GM21390 (cell line): ENCODE measurements at regions not wholly inside any gene's neighbourhood (a gene's known extent, or its start where the extent isn't known, plus 50 kb on each side); places are given as distances from the start of the nearest gene placed in this dataset.
"Not testable (repeated sequence)": the region's sequence is repeated elsewhere in the genome, so short reads cannot be mapped to it uniquely, and the experiment has no call there.

Source experiments
- ATAC-seq: cut with Tn5 transposase; IDR thresholded peaks from one replicate; pipeline ENCODE4 v1.9.1; 2021; ENCODE audit not compliant: unreplicated experiment

DNA sequence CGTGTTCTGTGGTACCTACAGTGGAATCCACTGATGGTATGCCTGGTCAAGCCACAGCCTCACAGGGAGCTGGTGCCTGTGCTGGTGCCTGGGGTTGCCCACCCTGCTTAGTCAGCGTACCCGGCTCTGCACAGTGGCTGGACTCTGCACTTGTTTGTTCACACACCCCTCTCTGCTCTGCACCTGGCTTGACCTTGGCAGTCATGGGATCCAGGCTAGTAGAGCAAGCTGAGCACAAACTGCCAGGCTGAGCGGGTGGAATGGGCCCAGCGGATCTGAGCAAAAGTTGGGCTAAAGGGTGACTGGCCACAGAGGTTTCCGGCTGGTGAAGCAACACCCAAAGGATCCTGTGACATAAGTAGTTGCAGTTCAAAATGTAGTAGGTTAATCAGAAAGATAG lies 163.5 kb downstream of the CDH19 start:
- ATAC-seq, result no peak

DNA sequence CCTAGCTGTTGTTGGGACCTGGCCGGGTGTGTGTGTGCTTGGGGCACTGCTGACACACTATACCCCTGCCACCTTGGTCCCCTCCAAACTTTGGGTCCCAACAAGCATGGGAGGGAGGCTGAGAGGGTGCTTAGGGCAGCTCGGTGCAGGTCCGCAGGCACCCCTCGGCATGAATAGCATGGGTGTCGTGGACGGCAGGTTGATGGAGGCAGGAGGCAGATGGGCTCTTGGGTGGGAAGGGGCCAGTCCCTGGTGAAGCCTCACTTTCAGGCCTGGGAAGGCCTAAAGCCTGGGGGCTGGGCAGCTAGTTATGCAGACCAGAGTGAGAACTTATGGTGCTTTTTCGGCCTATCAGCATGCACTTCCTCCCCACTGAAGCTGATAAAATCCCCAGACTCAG lies 164.2 kb downstream of the CDH19 start:
- no peak for ATAC-seq

DNA sequence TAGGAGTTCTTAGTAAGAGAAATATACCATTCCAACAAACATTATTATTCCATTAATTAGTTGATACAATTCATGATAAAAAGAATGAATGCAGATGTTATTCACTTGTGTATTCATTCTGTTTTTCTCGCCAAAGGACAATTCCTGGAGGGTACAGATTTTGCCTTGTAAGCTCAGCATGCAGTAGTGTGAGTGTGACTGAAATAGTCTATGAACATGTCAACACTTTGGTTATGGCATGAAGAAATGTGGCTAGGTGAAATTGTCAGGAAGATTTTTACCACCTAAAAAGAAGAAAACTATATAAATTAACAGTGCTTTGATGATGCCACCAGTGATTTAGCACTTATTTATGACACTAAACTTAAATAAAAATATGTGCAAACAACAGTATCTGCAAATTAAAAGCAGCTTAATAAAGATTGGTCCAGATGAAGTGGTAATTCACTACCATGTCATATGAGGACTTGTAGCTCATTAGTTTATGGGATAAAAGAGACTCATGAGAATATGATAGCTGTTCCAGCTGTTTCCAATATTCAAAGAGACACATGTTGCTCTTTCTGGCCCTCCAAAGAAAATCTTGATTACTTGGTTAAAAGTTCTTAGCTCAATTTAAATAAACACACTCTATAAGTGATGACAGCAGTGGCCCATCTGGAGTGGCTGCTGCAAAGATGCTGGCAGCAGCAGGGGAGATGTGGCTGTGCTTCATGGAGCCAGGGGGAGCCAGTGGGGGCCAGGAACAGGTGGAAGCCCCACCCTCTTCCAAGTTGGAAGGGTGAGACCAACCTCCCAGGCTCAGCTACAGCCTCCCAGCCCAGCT lies 165.0 kb downstream of the CDH19 start:
- no peak for ATAC-seq

DNA sequence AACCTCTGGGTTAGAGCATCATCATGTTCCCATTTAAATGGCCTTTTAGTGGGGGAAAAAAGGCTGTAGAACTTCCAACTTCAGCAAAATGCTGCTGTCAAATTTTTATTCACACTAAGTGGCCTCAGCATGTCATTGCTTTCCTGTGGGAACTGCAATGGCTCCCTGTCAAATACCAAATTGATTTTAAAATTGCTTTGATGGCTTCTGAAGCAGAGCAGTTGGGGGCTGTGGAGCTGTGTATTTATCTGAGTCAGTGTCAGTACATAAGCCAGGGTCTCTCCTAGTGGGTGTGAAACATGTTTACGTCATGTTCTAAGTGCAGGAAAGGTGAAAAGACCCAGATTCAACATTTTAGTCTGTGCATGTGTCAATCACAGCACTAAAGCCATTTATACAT lies 171.3 kb downstream of the CDH19 start:
- no peak for ATAC-seq

DNA sequence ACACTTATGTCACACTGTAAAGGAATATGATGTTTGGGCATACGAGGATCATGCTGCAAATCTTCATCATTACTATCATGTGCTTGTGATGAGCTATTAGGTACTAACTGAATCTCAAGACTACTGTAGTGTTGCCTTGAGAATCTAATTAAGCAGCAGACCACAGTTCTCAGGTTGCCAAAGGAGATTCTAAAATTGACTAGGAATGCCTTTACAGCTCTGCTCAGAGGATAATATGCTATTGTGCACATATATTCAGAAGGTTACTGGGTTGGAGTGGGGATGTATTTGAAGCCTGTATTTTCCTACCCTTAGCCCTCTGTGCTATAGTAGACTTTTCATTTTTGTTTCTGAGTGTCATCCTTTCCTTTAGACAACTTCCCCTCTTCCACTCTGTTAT lies 175.1 kb downstream of the CDH19 start:
- no peak for ATAC-seq

DNA sequence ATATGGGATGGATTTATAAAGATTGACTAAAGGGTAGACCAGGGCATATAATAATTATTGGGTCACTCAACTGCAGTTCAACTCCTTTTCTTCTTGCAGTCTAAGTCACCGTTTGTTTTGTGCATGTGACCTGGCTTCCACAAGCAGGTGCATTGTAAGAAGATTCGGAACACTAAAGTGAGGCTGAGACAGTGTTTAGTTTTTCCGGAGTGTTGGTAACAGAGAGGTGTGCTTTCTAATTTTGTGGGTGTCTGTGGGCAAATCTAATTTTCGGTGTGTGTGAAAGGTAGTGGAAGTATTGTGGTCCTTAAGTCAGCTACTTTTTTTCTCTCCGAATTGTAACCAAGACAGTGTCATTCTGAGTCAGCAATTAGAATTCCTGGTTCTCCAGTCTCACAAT lies 184.5 kb downstream of the CDH19 start:
- no peak for ATAC-seq

DNA sequence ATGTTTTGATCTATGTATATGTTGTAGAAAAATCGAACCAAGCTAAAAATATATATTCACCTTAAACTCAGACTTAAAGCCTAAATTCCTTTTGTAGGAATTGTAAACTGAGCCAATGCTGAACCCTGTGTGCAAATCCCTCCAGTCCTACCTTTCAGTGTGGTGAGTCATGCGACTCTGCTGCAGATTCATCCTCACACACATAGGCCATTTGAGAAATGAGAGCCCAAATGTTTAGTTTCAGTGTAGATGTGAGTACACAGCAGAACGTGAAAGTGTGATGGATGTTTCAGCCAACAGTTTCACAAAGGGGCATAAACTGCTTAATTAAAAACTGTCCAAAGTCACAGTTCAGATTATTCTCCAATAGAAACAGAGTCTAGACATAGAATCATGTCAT lies 193.2 kb downstream of the CDH19 start:
- no peak for ATAC-seq

DNA sequence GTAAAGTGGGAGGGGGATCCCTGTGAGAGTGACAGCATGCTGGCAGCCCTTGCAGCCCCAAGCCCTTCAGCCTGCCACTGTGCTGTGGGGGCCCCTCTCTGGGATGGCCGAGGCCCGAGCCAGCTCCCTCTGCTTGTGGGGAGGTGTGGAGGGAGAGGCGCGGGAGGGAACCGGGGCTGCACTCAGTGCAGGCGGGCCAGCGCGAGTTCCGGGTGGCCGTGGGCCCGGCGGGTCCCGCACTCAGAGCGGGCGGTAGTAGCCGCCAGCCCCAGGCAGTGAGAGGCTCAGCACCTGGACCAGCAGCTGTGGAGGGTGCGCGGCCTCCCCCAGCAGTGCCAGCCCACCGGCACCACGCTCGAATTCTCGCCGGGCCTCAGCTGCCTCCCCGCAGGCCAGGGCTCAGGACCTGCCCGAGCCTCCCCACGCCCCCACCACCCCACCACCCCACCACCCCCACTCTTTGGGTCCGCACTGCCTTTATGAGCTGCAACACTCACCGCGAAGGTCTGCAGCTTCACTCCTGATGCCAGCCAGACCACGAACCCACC lies 208.1 kb downstream of the CDH19 start:
- ATAC-seq, result no peak

DNA sequence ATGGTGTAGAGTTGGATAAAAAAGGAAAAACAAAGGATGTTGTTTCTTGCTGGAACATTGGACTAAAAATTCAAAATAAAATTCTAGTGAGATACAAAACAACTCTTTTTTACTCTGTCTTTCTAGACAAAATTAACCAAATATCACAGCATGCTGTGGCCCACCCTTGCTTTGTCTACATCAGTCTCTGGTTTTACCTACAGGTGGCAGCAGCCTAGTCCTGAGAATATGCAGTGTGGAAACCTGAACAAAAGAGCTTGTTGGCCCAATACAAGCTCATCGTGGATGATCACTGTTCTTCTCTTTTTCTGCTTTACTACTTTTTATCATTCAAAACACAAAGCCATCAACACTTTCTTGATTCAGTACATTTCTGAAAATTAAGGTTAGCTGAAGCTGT lies 210.4 kb downstream of the CDH19 start:
- ATAC-seq, result no peak

DNA sequence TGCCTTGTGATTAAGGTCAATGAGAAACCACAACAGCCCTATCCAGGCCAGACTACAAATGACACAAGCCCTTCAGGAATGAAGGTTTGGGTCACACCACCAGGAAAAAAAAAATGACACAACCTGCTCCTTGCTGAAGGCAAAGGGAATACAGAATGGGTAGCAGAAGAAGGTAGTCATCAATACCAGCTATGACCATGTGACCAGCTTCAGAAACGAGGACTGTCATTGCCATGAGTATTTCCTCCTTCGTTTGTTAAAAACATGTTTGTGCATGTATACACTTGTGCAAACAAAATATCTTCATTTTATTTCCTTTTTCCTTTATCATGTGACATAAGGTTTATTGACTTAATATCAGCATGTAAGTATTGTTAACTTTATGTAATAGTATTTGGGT lies 226.6 kb downstream of the CDH19 start:
- no peak for ATAC-seq

DNA sequence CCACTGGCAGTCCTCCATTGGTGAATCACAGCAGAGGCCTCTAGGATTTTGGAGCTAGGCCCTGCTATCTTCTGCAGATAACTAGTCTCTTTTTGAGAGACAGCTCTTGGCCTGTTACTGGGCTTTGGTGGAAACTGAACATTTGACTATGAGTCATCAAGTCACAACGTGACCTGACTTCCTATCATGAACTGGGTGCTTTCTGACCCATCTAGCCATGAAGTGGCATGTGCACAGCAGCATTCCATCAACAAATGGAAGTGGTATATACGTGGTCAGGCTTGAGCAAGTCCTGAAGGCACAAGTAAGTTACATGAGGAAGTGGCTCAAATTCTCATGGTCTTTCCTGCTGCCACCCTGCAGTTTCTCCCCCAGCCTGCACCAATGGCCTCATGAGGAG lies 228.5 kb downstream of the CDH19 start:
- not testable (repeated sequence) for ATAC-seq

DNA sequence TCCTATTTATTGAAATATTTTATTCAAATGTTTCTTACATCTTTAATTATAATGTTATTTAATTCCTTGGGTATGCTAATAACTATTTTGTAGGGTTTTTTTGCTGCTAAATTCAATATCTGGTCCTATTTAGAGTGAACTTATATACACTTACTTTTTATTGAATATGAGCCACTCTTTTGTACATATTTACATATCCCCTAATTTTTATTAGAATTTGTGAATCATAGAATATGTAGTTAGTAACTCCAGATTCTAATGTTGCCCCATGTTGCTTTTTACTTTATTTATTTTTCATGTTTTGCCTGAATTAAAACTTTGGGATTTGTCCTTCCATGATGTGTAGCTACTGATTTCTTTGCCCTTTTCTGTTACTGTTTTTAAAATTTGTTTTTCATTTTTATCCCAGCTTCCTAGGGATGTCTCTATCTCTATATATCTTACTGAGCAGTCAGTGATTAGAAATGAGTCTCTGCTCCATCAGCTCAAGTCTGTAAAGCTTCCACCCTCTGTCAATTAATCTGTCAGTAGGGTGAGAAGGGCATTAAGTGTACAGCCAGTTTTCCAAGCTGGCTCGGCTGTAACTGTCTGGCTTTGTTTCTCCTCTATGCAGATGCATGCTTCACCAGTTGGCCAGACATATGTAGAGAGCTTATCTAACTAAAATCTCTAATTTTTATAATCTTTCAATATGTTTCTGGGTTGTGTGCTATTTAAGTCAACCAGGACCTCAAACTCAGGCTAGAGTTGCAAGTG lies 256.9 kb downstream of the CDH19 start:
- ATAC-seq, result no peak

DNA sequence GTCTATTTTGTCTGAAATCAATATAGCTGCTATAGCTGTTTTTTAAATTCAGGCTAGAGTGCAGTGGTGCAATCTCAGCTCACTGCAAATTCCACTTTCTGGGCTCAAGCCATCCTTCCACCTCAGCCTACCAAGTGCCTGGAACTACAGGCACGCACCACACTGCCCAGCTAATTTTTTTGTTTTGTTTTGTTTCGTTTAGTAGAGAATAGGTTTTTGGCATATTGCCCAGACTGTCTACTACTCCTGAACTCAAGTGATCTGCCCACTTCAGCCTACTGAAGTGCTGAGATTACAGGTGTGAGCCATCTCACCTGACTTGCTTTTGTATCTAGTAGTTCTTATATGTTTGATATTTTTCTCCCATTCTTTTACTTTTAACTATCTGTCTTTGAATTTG lies 259.7 kb downstream of the CDH19 start:
- ATAC-seq, result no peak

DNA sequence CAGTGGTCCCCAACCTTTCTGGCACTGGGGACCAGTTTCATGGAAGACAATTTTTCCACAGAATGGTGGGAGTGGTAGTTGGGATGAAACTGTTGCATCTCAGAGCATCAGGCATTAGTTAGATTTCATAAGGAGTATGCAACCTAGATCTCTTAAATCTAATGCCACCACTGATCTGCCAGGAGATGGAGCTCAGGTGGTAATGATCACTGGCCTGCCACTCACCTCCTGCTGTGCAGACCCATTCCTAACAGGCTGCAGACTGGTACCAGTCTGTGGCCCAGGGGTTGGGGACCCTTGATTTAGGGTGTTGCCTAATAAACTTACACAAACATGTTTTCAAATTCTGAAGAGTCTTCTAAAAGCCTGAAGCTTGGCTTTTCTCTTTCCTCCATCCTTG lies 261.3 kb downstream of the CDH19 start:
- no peak for ATAC-seq

DNA sequence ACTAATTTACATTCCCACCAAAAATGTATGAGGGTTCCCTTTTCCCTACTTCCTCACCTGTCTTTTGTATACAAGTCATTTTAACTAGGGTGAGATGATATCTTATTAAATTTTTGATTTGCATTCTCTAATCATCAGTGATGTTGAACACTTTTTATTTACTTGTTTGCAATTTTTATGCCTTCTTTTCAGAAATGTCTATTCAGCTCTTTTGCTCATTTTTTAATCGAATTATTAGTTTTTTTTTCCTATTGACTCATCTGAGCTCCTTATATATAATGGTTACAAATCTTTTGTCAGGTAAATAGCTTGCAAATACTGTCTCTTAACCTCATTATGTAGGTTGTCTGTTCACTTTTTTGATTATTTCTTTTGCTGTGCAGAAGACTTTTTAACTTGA lies 269.4 kb downstream of the CDH19 start:
- no peak for ATAC-seq

DNA sequence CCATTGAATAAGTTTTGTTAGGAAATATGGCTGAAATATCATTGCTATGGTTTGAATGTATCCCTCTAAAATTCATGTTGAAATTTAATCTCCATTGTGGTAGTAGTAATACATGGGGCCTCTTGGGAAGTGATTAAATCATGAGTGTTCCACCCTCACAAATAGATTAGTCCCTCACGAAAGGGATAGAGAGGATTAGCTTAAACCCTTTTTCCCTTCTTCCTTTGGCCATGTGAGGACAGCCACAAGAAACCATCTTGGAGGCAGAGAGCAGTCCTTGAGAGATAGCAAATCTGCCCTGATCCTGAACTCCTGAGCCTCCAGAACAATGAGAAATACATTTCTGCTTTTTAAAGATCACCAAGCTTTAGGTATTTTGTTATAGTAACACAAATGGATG lies 274.2 kb downstream of the CDH19 start:
- no peak for ATAC-seq

DNA sequence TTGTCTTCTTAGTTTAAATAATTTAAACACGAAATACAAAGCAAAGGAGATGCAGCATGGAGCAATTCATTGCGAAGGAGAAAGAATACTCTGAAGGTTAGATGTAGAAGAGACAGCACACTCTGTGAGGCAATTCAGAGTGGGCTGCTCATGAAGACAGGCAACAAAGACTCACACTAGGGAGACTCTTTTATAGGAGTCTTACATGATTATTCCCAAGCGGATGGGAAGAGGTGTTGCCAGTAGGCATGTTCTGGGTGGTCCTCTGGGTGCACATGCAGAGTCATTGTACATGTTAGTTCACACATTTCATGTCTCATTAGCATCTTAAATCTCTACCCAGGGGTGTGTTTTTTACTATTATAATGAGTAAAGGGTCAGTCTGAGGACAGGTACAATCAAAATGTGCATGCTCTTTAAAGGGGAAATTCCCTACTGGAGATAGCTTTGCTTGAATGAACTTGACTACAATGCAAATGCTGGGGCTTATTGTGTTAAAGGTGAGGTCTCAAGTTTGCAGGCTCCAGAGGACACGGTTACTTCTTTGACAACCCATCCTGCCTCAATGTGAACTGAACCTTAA lies 275.5 kb downstream of the CDH19 start:
- no peak for ATAC-seq

DNA sequence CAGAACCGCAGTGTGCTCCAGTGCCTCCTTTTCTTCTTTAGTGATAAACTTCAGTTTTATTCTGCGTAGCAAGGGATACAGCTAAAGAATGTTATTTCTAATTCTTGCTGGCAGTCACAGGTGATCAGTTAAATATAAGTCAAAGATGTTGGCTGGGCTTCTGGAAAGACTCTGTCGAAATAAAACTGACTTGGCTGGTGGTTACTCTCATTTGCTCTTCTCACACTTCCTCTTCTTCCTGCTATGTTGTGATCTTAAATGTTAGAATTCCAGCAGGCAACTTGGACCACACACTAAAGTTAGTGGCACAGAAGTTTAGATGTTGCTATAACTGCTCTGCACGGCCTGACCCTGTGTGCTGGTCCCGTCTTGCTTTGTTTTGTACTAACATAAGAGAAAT lies 278.6 kb downstream of the CDH19 start:
- no peak for ATAC-seq

DNA sequence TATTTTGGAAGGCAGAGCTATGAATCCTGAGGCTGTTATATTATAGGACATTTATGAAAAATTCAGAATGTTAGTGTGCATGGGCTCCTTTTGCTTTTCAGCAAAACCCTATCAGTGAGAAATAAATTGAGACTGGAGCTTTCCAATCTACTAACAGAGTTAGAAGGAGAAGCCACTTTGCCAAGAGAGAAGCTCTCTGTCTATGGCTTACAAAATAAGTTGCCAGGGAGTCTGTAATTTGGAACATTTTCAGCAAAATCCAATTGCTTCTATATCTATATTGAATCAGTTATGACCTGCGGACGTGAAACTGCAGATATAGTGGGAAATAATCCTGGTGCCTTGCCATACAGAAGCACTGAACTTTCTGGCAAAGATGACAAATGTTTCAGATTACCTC lies 279.3 kb downstream of the CDH19 start:
- ATAC-seq, result no peak

DNA sequence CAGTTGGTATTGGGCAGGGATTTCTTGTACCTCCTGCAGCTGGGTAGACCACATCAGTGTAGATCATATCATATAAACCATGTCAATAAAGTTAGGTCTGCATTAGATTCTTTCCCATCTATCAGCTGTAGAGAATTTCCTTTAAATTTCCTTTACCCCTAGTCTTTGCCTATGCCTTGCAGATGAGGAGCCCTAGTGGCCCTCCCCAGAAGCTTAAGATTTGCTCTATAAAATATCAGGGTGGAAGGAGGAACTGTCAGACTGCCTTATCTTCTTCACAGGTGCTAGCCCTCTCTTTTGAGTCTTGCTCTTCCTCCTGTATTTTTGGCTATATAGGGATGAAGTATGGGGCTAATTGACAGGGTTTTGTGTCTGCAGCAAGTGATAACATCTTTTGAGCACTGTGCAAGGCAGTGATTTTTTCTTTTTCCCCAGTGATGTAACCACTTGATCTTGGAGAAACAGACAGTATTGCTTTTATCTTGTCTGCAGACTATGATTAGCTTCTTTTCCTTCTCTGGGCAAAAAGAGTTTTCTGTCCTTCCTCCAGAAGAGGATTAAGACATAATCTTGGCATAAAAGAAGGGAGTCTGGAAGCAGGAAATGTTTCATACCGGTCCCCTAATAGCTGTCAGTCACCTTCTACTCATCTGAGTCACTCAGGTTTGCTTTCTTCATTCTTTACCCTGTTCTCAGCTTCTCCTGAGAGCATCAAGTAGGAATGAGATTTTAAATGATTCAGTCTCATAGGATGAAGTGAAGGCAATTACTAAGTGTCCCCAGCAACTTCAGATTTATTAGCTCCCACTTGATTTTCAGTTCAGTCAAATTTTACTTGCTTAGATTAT lies 286.4 kb downstream of the CDH19 start:
- no peak for ATAC-seq

DNA sequence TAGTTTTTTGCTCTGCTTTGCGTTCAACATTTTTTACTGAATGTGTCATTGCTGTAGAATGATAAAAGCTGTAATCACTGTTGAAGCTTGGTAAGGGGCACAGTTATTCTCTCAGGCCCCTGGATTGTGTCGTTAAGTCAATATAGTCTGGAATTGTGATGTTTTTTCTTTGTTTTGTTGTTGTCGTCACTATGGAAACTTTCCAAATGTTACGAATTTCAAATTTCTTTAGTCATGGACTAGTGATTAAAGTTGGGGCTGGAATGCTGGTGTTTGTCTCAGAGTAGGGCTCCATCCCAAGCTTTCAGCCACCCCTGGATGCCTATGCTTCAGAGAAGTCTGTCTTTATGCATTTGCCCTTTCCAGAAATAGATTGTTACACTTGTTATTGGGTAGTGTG lies 287.2 kb downstream of the CDH19 start:
- no peak for ATAC-seq
